GM12878 (cell line): ENCODE measurements at regions not wholly inside any gene's neighbourhood (a gene's known extent, or its start where the extent isn't known, plus 50 kb on each side); places are given as distances from the start of the nearest gene placed in this dataset.

ENCODE experiments used
- ATAC-seq: fragments of 200-7000 bp; cut with Tn5 transposase; 3 replicates; pipeline ENCODE4 v1.9.1; 2020; ENCODE audit warnings: mild to moderate bottlenecking, moderate library complexity
- BruUV-seq: library from RNA; stranded (reverse); fragments of 400-500 nt; replicated peaks from 2 replicates; lab custom pipeline; 2021; lab: Mats Ljungman, UMichigan
- CTCF ChIA-PET: fragments of 300-600 bp; sonication (Branson Sonifier 250); formaldehyde crosslinking; extraction: SDS; loops from one replicate; lab custom pipeline; 2021; ENCODE audit warnings: inconsistent platforms; lab: Yijun Ruan, JAX
- POLR2A ChIA-PET: fragments of 350-600 bp; formaldehyde crosslinking; extraction: SDS; loops from one replicate; lab custom pipeline; 2021; ENCODE audit warnings: inconsistent platforms; lab: Charles Lee
- RAD21 ChIA-PET: fragments of 300-600 bp; sonication (Branson Sonifier 250); formaldehyde crosslinking; loops from one replicate; lab custom pipeline; 2023; ENCODE audit warnings: antibody characterized with exemption; ENCODE audit not compliant: unreplicated experiment; lab: Charles Lee
- SMC1A ChIA-PET: fragments of 300-600 bp; sonication (Branson Sonifier 250); formaldehyde crosslinking; loops from one replicate; lab custom pipeline; 2023; ENCODE audit not compliant: unreplicated experiment, uncharacterized antibody; lab: Charles Lee
- DNase-seq: peaks from one replicate; pipeline ENCODE4 v3.0.0-alpha.2; 2011; ENCODE audit warnings: low read depth, low spot score
- FAIRE-seq: peaks from 3 replicates; lab custom pipeline; 2011; peaks lifted over from hg19 to GRCh38; lab: Jason Lieb, UNC
- H2AFZ ChIP-seq: 2 replicates; pipeline ENCODE4 v1.6.0; 2011; ENCODE audit warnings: low read depth, low read length, control low read depth; ENCODE audit not compliant: control insufficient read depth
- H3K27ac ChIP-seq: 2 replicates; pipeline ENCODE4 v1.5.1; 2011; ENCODE audit warnings: control low read depth; ENCODE audit not compliant: control insufficient read depth, insufficient read depth
- H3K27me3 ChIP-seq, 2 experiments: replicated peaks in 1 of 2; 2 replicates each; pipeline versions ENCODE4 v1.6.0 to v1.6.1; 2011; ENCODE audit warnings: low read length in 1 of 2; ENCODE audit not compliant: control insufficient read depth in 2 of 2, insufficient read depth in 2 of 2
- H3K36me3 ChIP-seq, 2 experiments: 2 replicates each; pipeline ENCODE4 v1.5.1; 2011; ENCODE audit warnings: low read length in 1 of 2; ENCODE audit not compliant: control insufficient read depth in 2 of 2, insufficient read depth in 2 of 2
- H3K4me1 ChIP-seq: 2 replicates; pipeline ENCODE4 v1.6.1; 2011; ENCODE audit warnings: mild to moderate bottlenecking, low read length, moderate library complexity, mixed read lengths; ENCODE audit not compliant: control insufficient read depth, insufficient read depth
- H3K4me2 ChIP-seq: 2 replicates; pipeline ENCODE4 v1.6.0; 2011; ENCODE audit warnings: control low read depth; ENCODE audit not compliant: control insufficient read depth, insufficient read depth
- H3K4me3 ChIP-seq: fragments of 200-600 bp; sonication (generic); 2 replicates; pipeline ENCODE4 v1.5.1; 2016
- H3K79me2 ChIP-seq: 2 replicates; pipeline ENCODE4 v1.6.0; 2011; ENCODE audit warnings: low read length; ENCODE audit not compliant: control insufficient read depth, insufficient read depth
- H3K9ac ChIP-seq: 2 replicates; pipeline ENCODE4 v1.8.0; 2011; ENCODE audit warnings: low read length, control low read depth, mixed read lengths; ENCODE audit not compliant: control insufficient read depth, insufficient read depth
- H3K9me3 ChIP-seq: replicated peaks from 3 replicates; pipeline ENCODE4 v1.5.1; 2011; ENCODE audit warnings: mild to moderate bottlenecking, low read length; ENCODE audit not compliant: control insufficient read depth, insufficient read depth
- H4K20me1 ChIP-seq: 2 replicates; pipeline ENCODE4 v1.6.0; 2011; ENCODE audit not compliant: control insufficient read depth, insufficient read depth
- EGR1 ChIP-seq, 2 experiments: IDR thresholded peaks; 1 replicate in 1 of 2; 2 replicates in 1 of 2; pipeline ENCODE4 v1.6.1; 2011 to 2012; ENCODE audit warnings: low read depth in 2 of 2, low read length in 2 of 2, borderline replicate concordance in 1 of 2, mild to moderate bottlenecking in 1 of 2, moderate library complexity in 1 of 2
- GABPA ChIP-seq: IDR thresholded peaks from 2 replicates; pipeline ENCODE4 v1.6.1; 2014; ENCODE audit warnings: antibody characterized with exemption, low read depth, mild to moderate bottlenecking, inconsistent platforms
- JUNB ChIP-seq: IDR thresholded peaks from 2 replicates; pipeline ENCODE4 v1.6.1; 2016; ENCODE audit warnings: antibody characterized with exemption, mild to moderate bottlenecking
- SUPT20H ChIP-seq: IDR thresholded peaks from 2 replicates; pipeline ENCODE4 v1.6.1; 2011; ENCODE audit warnings: low read depth, mild to moderate bottlenecking, low read length, moderate library complexity, borderline replicate concordance; ENCODE audit not compliant: control insufficient read depth
- ZNF217 ChIP-seq: fragments of 450-650 bp; IDR thresholded peaks from 2 replicates; pipeline ENCODE4 v1.6.1; 2017; ENCODE audit warnings: antibody characterized with exemption, mild to moderate bottlenecking
- ZSCAN29 ChIP-seq: fragments of 450-650 bp; IDR thresholded peaks from 2 replicates; pipeline ENCODE4 v1.6.1; 2017; ENCODE audit warnings: mild to moderate bottlenecking, moderate library complexity
- WGBS: methylation state at CpG from one replicate; pipeline ENCODE4 v1.1.6; 2016; ENCODE audit warnings: low lambda C conversion rate; ENCODE audit not compliant: insufficient replicate concordance, insufficient coverage; ENCODE audit errors: missing lambda C conversion rate; 5-methylcytosine and 5-hydroxymethylcytosine counted together
- in situ Hi-C: fragments of 300-500 bp; cut with MboI; formaldehyde crosslinking; loops from 9 replicates; pipeline ENCODE4 v1.14.3; 2018; ENCODE audit warnings: mixed read lengths
- intact Hi-C: fragments of 100-400 bp; cut with micrococcal nuclease; formaldehyde crosslinking; loops from one replicate; pipeline ENCODE4 v1.14.2; 2022; ENCODE audit not compliant: unreplicated experiment
- TF ChIP-seq, protein P1 (sequence below): fragments of 450-650 bp; IDR thresholded peaks from 2 replicates; pipeline ENCODE4 v1.6.1; 2016; ENCODE audit warnings: mild to moderate bottlenecking
- TF ChIP-seq, protein P2 (sequence below): fragments of 450-650 bp; formaldehyde crosslinking; IDR thresholded peaks from 2 replicates; pipeline ENCODE4 v1.4.0; 2020; ENCODE audit warnings: mild to moderate bottlenecking, moderate library complexity
- TF ChIP-seq, protein P3 (sequence below): fragments of 450-650 bp; IDR thresholded peaks from 2 replicates; pipeline ENCODE4 v1.6.1; 2017; ENCODE audit warnings: mild to moderate bottlenecking, moderate library complexity

DNA sequence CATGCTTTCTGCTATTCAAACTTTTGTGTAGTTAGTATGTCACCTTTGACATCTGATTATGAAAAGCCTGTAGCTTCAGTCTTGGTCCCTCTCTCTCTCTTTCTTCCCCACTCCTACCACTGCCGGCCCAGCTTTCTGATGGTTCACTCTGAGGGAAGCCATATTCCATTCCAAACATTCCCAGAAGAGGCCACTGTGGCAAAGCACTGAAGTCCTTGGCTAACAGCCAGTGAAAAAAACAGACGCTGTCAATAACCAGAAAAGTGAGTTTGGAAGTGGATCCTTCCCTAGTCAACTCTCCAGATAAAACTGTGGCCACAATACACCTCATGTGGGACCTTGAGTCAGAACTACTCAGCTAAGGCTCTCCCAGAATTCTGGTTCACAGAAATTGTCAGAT, 950.7 kb upstream of the PHF14 start (continued):
- no peak for TF ChIP-seq ZNF217
- TF ChIP-seq, protein P1, sequence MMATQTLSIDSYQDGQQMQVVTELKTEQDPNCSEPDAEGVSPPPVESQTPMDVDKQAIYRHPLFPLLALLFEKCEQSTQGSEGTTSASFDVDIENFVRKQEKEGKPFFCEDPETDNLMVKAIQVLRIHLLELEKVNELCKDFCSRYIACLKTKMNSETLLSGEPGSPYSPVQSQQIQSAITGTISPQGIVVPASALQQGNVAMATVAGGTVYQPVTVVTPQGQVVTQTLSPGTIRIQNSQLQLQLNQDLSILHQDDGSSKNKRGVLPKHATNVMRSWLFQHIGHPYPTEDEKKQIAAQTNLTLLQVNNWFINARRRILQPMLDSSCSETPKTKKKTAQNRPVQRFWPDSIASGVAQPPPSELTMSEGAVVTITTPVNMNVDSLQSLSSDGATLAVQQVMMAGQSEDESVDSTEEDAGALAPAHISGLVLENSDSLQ = no peak

DNA sequence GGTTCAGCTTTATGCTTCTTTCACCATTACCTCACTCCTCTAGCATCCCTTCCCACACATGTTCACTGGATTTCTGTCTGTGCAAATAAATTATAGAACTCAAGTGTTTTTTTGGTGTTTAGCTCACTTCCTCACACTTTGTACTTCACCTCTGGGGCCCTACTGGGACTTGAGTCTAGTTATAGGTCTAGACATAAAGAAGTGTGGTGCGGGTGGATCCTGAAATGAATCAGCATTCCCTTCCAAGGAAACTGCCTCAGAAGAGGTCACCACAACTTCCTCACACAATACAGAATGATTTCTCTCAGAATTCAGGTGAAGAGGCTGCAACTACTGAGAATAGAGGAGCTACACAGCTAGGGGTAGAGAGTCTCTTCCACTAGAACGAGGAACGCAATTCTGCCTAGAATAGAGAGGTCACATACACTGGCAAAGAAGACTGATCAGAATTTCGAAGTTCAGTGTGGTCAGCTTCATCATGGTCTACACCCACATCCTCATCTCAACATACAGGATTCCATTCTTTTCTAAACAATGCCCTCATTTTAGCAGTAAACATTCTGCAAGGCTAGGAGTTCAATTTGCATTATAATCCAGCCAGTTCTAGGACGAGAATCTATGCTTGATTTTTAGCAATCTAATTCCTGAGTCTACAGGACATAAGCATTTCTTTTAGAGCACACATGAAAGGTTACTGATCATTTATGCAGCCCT, 938.7 kb upstream of the PHF14 start:
- H3K27ac ChIP-seq = no peak overlapping the region
- no peak for FAIRE-seq
- no peaks in the 10 kb centered on the region for H3K36me3 ChIP-seq
- no peaks in the 10 kb centered on the region for H3K79me2 ChIP-seq
- no peak for ATAC-seq
- H3K9me3 ChIP-seq = no peaks in the 10 kb centered on the region
- intact Hi-C loops = no loop called here
- H3K4me3 ChIP-seq = no peak overlapping the region
- H2AFZ ChIP-seq = no peak overlapping the region
- ChIA-PET SMC1A (no interaction called here), RAD21 (no interaction called here), POLR2A (no interaction called here), CTCF (no interaction called here)
- no peaks in the 10 kb centered on the region for H3K27me3 ChIP-seq
- no peak overlapping the region for H3K4me2 ChIP-seq
- H4K20me1 ChIP-seq = no peaks in the 10 kb centered on the region
- H3K4me1 ChIP-seq = no peaks in the 10 kb centered on the region
- in situ Hi-C loops = no loop called here
- BruUV-seq = no TSS peak
- DNase-seq = no peak
- no peak overlapping the region for H3K9ac ChIP-seq
- 19% methylated on average over 5 of the region's 5 CpGs for WGBS
- TF ChIP-seq, protein P2, sequence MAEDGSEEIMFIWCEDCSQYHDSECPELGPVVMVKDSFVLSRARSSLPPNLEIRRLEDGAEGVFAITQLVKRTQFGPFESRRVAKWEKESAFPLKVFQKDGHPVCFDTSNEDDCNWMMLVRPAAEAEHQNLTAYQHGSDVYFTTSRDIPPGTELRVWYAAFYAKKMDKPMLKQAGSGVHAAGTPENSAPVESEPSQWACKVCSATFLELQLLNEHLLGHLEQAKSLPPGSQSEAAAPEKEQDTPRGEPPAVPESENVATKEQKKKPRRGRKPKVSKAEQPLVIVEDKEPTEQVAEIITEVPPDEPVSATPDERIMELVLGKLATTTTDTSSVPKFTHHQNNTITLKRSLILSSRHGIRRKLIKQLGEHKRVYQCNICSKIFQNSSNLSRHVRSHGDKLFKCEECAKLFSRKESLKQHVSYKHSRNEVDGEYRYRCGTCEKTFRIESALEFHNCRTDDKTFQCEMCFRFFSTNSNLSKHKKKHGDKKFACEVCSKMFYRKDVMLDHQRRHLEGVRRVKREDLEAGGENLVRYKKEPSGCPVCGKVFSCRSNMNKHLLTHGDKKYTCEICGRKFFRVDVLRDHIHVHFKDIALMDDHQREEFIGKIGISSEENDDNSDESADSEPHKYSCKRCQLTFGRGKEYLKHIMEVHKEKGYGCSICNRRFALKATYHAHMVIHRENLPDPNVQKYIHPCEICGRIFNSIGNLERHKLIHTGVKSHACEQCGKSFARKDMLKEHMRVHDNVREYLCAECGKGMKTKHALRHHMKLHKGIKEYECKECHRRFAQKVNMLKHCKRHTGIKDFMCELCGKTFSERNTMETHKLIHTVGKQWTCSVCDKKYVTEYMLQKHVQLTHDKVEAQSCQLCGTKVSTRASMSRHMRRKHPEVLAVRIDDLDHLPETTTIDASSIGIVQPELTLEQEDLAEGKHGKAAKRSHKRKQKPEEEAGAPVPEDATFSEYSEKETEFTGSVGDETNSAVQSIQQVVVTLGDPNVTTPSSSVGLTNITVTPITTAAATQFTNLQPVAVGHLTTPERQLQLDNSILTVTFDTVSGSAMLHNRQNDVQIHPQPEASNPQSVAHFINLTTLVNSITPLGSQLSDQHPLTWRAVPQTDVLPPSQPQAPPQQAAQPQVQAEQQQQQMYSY (CRISPR knock-in tag) = no peak
- no peak for TF ChIP-seq JUNB
- TF ChIP-seq EGR1 (IDR thresholded peaks at IDR 0.05; ENCODE audit: borderline replicate concordance in 1 of 2, low read depth in 2 of 2, low read length in 2 of 2) = no peak
- TF ChIP-seq, protein P3, sequence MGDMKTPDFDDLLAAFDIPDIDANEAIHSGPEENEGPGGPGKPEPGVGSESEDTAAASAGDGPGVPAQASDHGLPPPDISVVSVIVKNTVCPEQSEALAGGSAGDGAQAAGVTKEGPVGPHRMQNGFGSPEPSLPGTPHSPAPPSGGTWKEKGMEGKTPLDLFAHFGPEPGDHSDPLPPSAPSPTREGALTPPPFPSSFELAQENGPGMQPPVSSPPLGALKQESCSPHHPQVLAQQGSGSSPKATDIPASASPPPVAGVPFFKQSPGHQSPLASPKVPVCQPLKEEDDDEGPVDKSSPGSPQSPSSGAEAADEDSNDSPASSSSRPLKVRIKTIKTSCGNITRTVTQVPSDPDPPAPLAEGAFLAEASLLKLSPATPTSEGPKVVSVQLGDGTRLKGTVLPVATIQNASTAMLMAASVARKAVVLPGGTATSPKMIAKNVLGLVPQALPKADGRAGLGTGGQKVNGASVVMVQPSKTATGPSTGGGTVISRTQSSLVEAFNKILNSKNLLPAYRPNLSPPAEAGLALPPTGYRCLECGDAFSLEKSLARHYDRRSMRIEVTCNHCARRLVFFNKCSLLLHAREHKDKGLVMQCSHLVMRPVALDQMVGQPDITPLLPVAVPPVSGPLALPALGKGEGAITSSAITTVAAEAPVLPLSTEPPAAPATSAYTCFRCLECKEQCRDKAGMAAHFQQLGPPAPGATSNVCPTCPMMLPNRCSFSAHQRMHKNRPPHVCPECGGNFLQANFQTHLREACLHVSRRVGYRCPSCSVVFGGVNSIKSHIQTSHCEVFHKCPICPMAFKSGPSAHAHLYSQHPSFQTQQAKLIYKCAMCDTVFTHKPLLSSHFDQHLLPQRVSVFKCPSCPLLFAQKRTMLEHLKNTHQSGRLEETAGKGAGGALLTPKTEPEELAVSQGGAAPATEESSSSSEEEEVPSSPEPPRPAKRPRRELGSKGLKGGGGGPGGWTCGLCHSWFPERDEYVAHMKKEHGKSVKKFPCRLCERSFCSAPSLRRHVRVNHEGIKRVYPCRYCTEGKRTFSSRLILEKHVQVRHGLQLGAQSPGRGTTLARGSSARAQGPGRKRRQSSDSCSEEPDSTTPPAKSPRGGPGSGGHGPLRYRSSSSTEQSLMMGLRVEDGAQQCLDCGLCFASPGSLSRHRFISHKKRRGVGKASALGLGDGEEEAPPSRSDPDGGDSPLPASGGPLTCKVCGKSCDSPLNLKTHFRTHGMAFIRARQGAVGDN = no peak
- no peak for TF ChIP-seq GABPA
- no peak for TF ChIP-seq SUPT20H
- no peak for TF ChIP-seq ZSCAN29
- TF ChIP-seq, protein P1 = no peak
